ENCODE measurements at regions not wholly inside any gene's neighbourhood (a gene's known extent, or its start where the extent isn't known, plus 50 kb on each side); places are given as distances from the start of the nearest gene placed in this dataset.

GRCh38 chr4:128600410-128600809, 209.1 kb upstream of the JADE1 start:
- DNase-seq = no peak

GRCh38 chr4:128597500-128597899, 212.0 kb upstream of the JADE1 start:
- no peak for DNase-seq

GRCh38 chr4:128596853-128597252, 212.6 kb upstream of the JADE1 start:
- DNase-seq = no peak

- DNase-seq = no peak
These were observed 213.4 kb upstream of the JADE1 start for GRCh38 chr4:128596115-128596514.

- no peak for DNase-seq
These were observed 218.0 kb upstream of the JADE1 start for GRCh38 chr4:128591482-128591881.

- no peak for DNase-seq
These were observed 218.7 kb upstream of the JADE1 start for GRCh38 chr4:128590773-128591172.

GRCh38 chr4:128590034-128590740, 219.3 kb upstream of the JADE1 start:
- no peak for DNase-seq

- no peak for DNase-seq
These were observed 220.0 kb upstream of the JADE1 start for GRCh38 chr4:128589384-128589965.

- DNase-seq = no peak
These were observed 222.1 kb upstream of the JADE1 start for GRCh38 chr4:128587382-128587781.

GRCh38 chr4:128583753-128584712, 225.5 kb upstream of the JADE1 start:
- DNase-seq = peak; percentile 40

- DNase-seq = no peak
These were observed 227.1 kb upstream of the JADE1 start for GRCh38 chr4:128582427-128582870.

- no peak for DNase-seq
These were observed 230.2 kb upstream of the JADE1 start for GRCh38 chr4:128579154-128579853.

GRCh38 chr4:128574706-128575105, 234.8 kb upstream of the JADE1 start:
- DNase-seq = no peak

GRCh38 chr4:128573781-128574508, 235.6 kb upstream of the JADE1 start:
- DNase-seq = no peak

GRCh38 chr4:128572778-128573241, 236.7 kb upstream of the JADE1 start:
- DNase-seq = no peak

- DNase-seq = no peak
These were observed 237.8 kb upstream of the JADE1 start for GRCh38 chr4:128571747-128572146.

- no peak for DNase-seq
These were observed 239.0 kb upstream of the JADE1 start for GRCh38 chr4:128570387-128570975.

GRCh38 chr4:128566693-128567092, 242.8 kb upstream of the JADE1 start:
- DNase-seq = no peak

GRCh38 chr4:128565565-128566186, 243.8 kb upstream of the JADE1 start:
- DNase-seq = no peak

- no peak for DNase-seq
These were observed 244.4 kb upstream of the JADE1 start for GRCh38 chr4:128565054-128565453.

GRCh38 chr4:128564081-128564630, 245.3 kb upstream of the JADE1 start:
- DNase-seq = no peak

Measured in NCI-H510A (cell line).